ENCODE measurements at regions not wholly inside any gene's neighbourhood (a gene's known extent, or its start where the extent isn't known, plus 50 kb on each side); places are given as distances from the start of the nearest gene placed in this dataset.

DNA sequence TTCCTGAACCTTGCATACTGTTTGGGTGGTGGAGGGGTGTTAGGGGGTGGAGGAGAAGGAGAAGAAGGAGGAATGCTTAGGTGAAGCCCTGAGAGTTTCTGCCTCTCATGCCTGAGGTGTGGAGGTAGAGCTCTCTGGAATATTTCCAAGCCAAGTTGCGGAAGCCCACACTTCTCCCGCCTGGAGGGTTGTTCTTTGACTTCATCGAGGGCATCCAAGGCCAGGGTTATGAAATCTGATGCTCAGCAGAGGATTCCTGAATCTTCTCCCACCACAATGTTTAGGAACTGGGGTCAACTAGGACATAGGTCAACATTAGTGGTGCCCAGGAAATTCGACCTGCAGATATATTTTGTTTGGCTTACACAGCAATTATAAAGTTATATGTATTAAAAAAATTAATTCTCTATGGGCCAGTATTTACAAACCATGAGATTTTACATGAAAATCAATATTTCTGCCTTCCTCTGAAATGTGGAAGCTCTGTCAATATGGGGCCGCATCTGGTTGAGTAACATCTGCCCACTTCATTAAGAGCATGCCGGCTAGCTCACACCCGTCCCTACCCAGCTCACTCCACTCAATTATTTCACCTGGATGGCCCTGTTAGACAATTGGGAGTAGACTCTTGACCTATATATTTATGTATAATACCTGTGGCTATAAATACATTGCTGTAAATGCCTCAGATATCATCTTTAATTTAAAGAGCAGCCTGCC lies 257.1 kb upstream of the ZFP64 start:
- TF ChIP-seq, protein P1, sequence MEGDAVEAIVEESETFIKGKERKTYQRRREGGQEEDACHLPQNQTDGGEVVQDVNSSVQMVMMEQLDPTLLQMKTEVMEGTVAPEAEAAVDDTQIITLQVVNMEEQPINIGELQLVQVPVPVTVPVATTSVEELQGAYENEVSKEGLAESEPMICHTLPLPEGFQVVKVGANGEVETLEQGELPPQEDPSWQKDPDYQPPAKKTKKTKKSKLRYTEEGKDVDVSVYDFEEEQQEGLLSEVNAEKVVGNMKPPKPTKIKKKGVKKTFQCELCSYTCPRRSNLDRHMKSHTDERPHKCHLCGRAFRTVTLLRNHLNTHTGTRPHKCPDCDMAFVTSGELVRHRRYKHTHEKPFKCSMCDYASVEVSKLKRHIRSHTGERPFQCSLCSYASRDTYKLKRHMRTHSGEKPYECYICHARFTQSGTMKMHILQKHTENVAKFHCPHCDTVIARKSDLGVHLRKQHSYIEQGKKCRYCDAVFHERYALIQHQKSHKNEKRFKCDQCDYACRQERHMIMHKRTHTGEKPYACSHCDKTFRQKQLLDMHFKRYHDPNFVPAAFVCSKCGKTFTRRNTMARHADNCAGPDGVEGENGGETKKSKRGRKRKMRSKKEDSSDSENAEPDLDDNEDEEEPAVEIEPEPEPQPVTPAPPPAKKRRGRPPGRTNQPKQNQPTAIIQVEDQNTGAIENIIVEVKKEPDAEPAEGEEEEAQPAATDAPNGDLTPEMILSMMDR (conservative IDR thresholded peaks at IDR 0.05; ENCODE audit: low read depth, low read length), result no peak
- TF ChIP-seq FOS (IDR thresholded peaks at IDR 0.05; ENCODE audit: low read depth, low read length) (no peak), POLR2A (IDR thresholded peaks at IDR 0.05; ENCODE audit: low read depth, low read length) (no peak), RAD21 (IDR thresholded peaks at IDR 0.05; ENCODE audit: low read length) (no peak), MAZ (IDR thresholded peaks at IDR 0.05; ENCODE audit: borderline replicate concordance, low read depth, low read length) (no peak), MAFK (IDR thresholded peaks at IDR 0.05; ENCODE audit: low read depth, low read length) (no peak), RCOR1 (IDR thresholded peaks at IDR 0.05; ENCODE audit: insufficient replicate concordance, low read length) (no peak), BHLHE40 (IDR thresholded peaks at IDR 0.05; ENCODE audit: low read depth, low read length) (no peak)

Measured in IMR-90 (cell line).